ENCODE measurements at regions not wholly inside any gene's neighbourhood (a gene's known extent, or its start where the extent isn't known, plus 50 kb on each side); places are given as distances from the start of the nearest gene placed in this dataset.

DNA sequence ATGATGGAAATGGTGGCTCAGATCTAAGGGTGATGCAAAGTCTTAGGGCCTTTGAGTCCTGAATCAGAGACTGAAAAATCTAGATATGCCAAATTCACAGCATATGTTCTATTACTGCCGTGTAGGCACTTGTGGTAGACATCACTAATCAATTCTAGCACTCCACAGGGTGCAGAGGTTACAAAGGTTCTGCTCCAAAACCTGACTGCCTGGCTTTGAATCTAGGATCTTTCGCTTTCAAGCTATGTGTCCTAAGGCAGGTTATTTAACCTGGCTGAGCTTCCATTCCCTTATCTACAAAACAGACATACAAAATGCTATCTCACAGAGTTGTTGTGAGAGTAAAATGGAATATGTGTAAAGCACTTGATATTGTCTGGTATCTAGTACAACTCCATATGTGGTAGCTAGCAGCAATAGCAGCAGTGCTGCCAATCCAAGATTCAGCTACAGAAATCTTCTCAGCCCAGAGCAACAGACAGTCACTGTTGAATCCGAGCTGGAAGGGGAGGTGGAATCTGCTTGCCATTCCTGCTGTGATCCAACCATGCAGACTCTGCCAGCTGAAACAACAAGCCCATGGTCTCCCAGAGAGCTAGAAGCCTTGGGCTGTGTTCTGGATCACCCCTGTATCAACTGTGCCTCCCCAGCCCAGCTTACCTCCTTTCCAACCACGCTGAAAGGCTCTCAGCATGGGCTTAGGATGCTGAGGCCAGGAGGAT lies 206.9 kb downstream of the TFAP2C start:
- no peak for DNase-seq (ENCODE audit: low read depth)

DNA sequence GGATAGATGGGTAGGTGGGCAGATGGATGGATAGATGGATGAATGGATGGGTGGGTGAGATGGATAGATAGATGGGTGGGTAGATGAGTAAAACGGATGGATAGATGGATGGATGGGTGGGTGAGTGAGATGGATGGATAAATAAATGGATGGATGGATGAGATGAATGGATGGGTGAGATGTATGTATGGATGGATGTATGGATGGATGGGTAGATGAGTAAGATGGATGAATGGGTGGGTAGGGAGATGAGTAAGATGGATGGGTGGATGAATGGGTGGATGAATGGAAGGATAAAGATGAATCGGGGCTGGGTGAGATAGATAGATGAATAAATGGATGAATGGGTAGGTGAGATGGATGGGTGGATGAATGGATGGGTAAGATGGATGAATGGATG lies 210.1 kb downstream of the TFAP2C start:
- DNase-seq (ENCODE audit: low read depth): no peak

DNA sequence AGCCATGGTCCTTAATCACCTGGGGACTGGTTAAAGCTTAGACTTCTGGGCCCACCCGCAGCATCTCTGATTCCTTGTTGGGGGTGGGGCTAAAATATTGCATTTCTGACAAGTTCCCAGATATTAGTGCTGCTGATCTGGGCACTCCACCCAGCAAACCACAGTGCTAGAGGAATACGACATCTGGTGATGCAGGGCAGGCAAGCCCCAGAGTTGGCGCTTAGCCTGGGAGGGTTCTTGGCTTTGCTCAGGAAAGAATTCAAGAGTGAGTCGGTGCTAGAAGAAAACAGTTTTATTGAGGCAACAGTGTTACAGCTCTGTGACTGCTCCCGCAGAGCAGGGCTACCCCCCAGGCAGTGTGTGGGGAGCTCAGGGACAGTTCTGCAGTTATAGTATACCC lies 210.7 kb downstream of the TFAP2C start:
- DNase-seq (ENCODE audit: low read depth): peak; percentile 34

DNA sequence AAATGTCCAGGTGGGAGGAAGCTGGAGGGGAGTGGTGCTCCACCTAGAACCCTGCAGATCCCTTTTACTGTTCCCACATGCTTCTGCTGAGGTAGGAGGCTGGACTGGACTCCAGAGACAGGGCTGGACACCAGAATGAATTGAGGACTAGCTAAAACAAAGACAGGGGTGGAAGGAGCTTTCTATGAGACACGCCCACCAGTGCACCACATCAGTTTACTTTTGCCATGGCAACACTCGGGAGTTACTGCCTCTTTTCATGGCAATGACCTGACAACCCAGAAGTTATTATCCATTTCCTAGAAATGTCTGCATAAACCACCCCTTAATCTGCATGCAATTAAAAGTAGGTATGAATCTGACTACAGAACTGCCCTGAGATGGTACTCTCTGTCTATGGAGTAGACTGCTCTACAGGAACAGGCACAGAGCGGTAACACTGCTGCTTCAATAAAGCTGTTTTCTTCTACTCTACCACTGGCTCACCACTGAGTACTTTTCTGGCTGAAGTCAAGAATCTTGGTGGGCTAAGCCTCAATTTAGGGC lies 211.7 kb downstream of the TFAP2C start:
- no peak for DNase-seq (ENCODE audit: low read depth)

DNA sequence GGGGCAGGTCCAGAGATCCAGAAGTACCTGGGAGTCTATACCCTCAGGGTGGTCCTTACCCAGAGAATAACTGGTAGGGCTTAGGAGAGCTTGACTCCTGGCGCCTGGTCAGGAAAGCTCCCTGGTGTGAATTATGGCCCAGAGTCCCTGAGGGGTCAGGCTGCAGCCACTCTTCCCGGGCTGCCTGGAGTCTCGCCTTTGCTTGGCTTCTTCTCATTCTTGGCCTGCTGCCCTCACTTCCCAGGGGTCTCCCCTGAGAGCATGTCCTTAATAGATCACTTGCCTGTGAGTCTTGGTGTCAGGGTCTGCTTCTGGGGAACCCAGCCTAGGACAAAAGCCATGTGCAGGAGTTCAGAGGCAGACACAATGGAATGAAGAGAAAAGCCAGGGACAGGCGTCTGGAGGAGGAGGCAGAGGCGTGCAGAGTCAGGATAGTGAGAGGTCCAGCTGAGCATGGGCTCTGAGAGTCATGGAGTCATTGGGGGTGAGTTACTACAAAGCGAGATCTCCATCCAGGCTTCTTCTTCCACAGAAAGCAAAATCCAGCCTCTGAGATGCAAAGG lies 212.3 kb downstream of the TFAP2C start:
- DNase-seq (ENCODE audit: low read depth): no peak

DNA sequence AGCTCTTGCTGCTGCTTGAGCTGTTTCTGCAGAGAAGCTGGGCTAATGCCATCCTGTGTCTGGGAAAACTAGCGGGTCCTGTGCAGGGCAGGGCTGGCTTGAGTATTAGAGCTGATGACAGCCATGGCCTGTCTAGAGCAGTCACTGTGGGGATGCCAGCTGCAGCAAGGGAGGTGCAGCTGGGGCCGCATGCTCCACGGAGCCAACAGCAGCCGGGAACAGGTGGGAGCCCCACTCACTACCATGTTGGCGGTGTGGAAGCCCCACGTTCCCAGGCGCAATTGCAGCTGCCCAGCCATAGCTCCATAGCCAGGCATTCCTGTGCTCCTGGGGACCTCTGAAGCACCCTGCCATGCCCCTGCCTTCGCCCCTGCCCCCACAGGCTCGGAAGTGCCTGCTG lies 212.9 kb downstream of the TFAP2C start:
- no peak for DNase-seq (ENCODE audit: low read depth)

DNA sequence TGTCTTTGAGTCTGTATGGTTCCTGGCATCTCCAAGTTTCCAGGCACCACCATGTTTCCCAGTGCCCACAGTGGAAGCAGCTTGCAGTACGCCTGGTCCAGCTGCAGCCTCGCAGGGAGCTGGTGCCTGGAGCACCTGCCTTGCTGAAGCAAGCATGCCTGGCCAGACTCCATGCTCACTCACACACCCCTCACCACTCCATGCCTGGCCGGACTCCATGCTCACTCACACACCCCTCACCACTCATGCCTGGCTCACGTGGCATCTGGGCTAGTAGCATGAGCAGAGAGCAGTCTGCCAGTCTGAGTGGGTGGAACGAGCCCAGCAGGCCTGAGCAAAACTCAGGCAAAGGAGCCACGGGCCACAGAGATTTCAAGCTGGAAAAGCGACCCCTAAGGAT lies 214.3 kb downstream of the TFAP2C start:
- DNase-seq (ENCODE audit: low read depth): no peak

DNA sequence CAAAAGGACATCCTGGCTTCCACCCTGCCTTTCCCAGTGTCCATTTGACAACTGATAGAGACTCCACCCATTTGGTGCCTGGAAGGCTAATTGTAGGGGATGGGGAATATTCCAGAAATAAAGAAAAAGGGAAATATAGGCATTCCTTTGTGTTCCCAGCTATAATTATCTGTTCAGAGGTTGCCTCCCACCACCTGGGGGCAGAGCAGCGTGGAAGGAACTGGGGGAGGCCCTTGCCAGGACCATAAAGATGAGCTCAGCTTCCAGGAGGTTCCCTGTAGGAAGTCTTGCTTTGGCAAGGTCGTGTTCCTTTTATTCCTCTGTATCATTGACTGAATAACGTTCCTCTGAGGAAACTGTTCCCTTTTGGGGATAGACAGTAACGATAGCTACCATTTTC lies 214.7 kb downstream of the TFAP2C start:
- no peak for DNase-seq (ENCODE audit: low read depth)

DNA sequence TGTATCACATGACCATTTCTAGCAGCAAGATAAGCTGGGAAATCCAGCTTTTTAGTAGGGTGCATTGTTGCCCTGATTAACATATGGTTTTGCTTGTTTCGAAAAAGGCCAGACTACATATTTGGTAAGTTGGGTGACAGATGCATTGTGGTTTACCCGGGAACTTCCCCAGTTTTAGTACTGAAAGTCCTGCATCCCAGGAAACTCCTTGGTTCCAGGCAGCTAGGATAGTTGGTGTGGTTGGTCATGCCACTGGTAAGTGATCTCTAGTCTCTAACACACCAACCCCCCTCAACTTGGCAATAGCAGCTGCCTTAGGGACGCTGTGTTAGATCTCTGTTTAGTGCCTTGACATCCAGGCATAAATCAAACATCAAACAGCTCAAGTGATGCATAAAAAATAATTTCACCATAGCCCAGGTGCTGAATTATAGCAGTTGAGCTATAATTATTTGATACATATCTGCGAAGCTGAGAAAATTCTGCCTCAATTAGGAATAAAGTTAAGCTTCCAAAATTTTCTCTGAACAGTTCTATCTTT lies 216.5 kb downstream of the TFAP2C start:
- DNase-seq (ENCODE audit: low read depth): no peak

DNA sequence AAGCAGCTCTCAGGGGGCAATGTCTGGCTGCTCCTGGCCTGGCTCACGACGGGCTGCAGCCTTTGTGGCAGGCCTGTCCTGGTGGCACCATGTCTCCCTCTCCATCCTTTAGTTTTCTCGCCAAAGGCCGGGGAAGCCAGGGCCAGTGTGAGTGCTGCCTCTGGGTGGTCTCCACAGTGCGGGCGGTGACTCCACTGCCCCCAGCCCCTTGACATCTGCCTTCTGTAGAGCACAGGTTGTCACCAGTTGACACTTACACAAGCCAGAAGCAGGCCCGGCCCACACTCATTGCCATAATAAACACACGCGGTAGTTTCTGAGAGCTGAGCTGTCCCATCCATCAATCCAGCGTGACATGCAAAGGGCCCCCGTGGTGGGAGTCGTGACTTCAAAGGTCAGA lies 219.5 kb downstream of the TFAP2C start:
- no peak for DNase-seq (ENCODE audit: low read depth)

DNA sequence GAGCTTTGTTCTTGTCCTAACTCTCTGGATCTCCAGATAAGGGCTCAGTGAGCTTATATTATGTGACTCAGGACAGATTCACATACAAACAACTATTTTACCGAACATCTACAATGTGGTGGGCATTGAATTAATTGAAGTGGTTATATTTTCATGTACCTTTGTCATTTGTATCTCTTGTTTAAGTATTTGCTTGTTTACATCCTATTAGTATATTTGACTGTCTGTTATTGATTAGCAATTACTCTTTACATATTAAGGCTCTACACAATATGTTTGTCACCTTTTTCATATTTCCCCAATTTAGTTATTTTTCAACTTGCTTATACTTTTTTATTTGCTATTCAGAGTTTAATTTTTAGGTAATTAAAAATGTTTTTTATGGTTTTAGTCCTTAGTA lies 222.4 kb downstream of the TFAP2C start:
- no peak for DNase-seq (ENCODE audit: low read depth)

DNA sequence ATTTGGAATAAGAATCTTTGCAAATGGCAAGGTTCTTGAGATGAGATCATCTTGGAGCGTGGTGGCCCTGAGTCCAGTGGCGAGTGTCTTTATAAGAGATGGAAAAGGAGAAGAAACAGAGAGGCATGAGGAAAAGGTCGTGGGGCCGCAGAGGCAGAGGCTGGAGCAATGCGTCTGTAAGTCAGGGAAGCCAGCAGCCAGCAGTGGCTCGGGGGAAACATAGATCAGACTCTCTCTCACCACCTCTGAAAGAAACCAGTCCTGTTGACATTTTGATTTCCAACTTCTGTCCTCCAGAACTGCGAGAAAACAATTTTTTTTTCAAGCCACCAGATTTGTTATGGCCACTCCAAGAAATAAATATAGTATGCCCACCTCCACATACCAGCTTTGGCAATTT lies 226.6 kb downstream of the TFAP2C start:
- DNase-seq (ENCODE audit: low read depth): no peak

DNA sequence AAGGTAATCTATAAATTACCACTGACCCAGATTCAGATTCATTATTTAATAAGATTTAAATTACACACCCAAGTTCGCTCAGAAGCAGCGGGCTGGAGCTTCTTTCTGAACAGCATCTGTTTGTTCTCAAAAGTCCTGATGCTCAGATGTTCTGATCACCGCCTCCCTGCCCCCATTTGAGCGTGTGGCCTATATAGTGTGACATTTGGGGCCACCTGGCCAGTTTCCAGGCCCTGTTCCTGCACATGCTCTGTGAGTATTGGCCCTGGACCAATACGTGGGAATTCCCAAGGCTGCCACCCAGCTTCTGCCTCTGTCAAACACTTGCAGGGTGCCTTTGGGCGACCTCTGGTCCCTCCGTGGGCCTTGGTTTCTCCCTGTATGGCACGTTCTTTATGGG lies 228.8 kb downstream of the TFAP2C start:
- no peak for DNase-seq (ENCODE audit: low read depth)

DNA sequence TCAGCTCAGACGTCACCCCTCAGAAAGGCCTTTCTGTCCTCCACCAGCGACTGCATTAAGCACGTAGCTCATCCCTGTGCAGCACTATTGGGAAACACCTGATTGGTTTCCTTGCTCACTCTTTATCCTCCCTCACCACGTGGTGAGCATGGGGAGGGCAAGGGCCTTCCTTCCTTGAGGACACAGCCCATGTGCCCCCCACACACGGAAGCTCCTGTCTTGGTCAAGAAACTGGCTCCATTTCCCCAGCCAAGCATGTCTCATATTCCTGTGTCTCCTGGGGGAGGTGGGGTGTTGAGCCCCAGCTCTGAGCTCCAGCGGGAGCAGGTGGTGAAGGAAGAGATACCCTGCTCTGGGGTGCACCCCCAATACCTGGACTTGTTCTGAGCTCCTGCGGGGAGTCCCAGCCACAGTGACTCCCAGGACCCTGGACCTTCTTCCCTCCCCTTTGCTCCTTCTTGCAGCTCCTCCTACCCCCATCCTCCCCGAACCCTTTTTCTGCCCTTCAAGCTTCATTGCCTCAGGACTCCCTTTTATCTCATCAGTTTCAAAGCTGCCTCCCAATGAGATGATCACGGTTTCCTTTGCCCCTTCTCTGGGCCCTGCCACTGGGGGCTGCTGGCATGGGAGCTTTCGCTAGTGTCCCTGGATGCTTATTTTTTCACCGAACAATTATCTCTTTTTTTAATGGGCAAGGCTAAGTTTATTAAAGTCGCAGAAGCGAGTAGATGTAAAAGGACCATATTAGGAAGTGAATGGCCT lies 230.1 kb downstream of the TFAP2C start:
- DNase-seq (ENCODE audit: low read depth): no peak

DNA sequence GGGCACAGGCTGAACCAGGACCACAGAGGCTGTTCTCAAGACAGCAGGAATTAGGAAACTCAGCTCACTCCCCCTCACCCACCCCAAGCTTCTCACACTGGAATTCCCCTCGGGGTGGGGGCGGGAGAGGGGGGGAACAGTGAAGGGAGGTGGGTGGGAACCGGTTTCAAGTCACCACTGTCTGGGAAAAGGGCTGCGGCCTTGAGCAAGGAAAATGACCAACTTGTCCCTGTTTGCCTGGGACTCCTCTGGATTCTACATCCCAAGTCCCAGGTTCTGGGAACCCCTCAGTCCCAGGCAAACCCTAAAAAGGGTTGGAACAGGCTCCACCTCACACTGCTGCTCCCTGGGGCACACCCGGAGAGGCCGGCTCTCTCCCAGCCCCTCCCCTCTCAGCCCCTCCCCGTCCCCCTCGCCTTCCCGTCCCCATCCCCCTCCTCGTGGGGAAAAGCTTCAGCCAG lies 230.7 kb downstream of the TFAP2C start:
- DNase-seq (ENCODE audit: low read depth): no peak

DNA sequence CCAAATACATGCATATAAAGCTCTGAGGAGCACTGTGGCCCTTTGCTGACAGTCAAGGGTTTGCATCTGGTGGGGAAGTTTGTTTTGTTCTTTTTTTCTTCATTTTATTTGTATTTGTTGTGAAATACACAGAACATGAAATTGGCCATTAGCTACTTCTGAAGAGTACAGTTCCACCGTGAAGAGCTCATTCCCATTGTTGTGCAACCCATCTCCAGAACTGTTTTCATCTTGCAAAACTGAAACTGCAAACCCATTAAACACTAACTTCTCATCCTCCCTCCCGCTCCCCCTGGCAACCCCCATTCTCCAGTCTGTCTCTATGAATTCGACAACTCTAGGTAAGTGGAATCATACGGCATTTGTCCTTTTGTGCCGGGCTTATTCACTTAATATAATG lies 231.3 kb downstream of the TFAP2C start:
- peak; percentile 23 for DNase-seq (ENCODE audit: low read depth)

DNA sequence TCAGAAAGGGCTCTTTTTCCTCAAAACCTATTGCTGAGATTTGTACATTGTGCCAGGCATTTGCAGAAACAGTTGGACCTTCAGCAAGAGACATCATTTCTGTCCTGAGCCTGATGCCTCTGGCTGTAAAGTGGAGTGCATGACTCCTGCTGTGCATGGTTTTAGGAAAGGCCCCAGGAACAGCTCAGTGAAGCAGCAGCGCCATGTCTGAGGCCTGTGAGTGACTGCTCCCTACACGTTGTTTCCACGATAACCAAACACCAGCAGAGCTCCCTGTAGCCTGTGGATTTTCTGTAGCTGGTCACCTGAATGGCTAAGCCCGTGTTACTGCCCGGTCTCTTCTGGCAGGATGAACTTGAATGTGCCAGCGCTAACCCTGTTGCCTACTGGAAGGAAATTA lies 232.5 kb downstream of the TFAP2C start:
- DNase-seq (ENCODE audit: low read depth): no peak

DNA sequence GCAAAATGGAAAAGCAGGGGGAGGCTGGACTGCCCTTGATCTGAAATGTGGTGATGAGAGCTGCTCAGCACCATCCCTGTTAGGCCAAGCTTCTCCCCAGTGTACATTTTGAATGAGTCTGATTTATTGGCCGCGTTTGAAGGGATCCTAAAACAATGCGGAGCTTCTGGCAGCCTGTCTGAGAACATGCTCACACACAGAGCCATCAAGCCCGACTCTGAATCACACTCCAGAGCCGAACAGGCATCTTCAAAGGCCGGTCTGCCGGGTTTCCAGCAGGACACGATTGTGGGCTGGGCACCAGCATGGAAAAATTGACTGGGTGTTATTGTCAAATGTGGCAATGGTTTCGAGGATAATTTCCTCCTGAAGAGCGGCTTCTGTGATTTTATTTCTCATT lies 235.9 kb downstream of the TFAP2C start:
- DNase-seq (ENCODE audit: low read depth): no peak

DNA sequence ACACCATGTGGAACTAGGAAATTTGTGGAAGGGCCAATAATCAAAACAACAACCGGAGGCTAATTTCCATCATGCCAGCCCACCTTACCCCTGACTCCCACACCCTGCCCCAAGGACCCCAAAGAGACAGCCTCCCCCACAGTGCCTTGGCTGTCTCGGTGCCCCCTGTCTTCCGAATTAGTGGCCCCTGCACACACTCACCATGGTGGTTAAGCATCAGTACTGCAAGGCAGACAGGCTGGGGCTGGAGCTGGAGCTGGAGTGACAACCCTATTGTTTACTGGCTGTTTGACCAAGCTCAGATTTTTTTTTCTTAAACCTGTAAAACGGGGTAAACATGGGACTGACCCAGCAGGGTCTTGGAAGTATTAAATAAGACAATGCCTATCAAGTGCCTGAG lies 238.0 kb downstream of the TFAP2C start:
- DNase-seq (ENCODE audit: low read depth): no peak

DNA sequence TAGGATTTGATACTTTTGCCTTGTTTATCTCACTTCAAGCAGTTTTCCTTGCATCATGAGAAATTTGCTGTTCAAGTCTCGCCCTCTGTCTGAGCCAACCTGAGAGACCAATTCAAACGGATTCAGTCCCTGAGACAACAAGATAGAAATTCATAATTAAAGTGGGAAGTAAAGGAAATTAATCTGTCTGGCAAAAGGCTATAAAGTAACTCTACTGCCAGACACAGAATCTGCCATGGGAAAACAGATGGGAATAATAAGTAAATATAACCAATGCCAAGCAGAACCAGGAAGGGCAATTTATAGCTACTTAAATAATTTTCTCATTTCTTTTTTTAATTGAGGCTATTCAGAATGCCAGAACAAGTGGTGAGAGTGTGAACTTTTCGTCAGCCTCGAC lies 239.6 kb downstream of the TFAP2C start:
- DNase-seq (ENCODE audit: low read depth): no peak

DNA sequence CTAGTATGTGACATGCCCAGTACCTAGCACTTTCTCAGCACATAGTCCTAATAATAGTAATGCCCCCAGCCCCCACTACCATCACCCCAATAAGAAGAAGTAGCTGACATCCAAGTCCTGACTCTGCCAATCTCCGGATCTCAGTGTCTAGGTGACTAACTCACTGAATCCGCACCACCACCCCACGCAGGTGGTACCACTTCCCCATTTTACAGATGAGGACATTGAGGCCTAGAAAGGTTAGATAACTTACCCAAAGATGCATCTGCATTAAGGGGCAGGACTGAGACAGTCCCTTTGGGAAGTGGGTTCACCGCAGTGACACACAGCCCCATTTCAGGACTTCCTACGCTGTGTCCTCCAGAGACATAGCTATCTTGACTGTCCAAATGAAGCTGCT lies 241.2 kb downstream of the TFAP2C start:
- no peak for DNase-seq (ENCODE audit: low read depth)

DNA sequence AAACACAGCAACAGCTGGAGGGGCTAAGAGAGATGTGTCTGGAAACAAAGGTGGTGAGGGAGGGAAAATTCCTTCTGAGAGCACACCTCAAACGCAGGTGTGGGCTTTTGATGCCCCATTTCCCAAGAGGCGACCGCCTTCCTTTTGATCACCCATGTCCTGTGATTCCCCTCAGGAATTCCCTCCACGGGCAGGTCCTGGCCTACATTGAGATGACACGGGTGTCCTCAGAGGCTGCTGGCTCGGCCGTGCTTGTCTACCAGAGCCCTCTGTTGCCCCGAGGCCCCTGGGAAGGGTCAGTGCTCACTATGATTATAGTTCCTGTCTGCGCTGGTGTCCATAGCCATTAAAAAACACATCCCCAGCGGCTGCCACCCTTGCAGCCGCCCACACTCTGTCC lies 242.6 kb downstream of the TFAP2C start:
- no peak for DNase-seq (ENCODE audit: low read depth)

Data from GM04504 (cell line).